IMR-90 (cell line): ENCODE measurements at regions not wholly inside any gene's neighbourhood (a gene's known extent, or its start where the extent isn't known, plus 50 kb on each side); places are given as distances from the start of the nearest gene placed in this dataset.

Experiments
- ATAC-seq: fragments of 200-7000 bp; cut with Tn5 transposase; 2 replicates; pipeline ENCODE4 v1.9.1; 2020; ENCODE audit warnings: low read depth, mild to moderate bottlenecking, moderate library complexity
- BruUV-seq: library from RNA; stranded (reverse); fragments of 400-500 nt; replicated peaks from 2 replicates; lab custom pipeline; 2021; lab: Mats Ljungman, UMichigan
- CTCF ChIA-PET: fragments of 300-600 bp; formaldehyde crosslinking; extraction: SDS; loops from one replicate; lab custom pipeline; 2021; ENCODE audit warnings: antibody characterized with exemption; lab: Yijun Ruan, JAX
- POLR2A ChIA-PET: fragments of 300-600 bp; sonication (Branson Sonifier 250); formaldehyde crosslinking; loops from one replicate; lab custom pipeline; 2022; ENCODE audit warnings: antibody characterized with exemption; ENCODE audit not compliant: unreplicated experiment; lab: Charles Lee
- DNase-seq: peaks from one replicate; pipeline ENCODE4 v3.0.0; 2013
- H2AFZ ChIP-seq: replicated peaks from 2 replicates; pipeline ENCODE3; 2013; ENCODE audit warnings: low read length, mild to moderate bottlenecking; ENCODE audit not compliant: poor library complexity
- H2AK5ac ChIP-seq: 2 replicates; pipeline ENCODE4 v1.6.1; 2013; ENCODE audit warnings: low read depth, low read length, inconsistent platforms
- H2AK9ac ChIP-seq: replicated peaks from 2 replicates; pipeline ENCODE3; 2013; ENCODE audit warnings: mild to moderate bottlenecking, low read depth, low read length, moderate library complexity; ENCODE audit not compliant: poor library complexity
- H2BK120ac ChIP-seq: 2 replicates; pipeline ENCODE4 v1.6.1; 2013; ENCODE audit warnings: low read depth, low read length, inconsistent platforms
- H2BK15ac ChIP-seq: 3 replicates; pipeline ENCODE4 v1.6.1; 2013; ENCODE audit warnings: low read depth, low read length, inconsistent platforms
- H2BK20ac ChIP-seq: 2 replicates; pipeline ENCODE4 v1.6.1; 2013; ENCODE audit warnings: low read depth, mild to moderate bottlenecking, inconsistent platforms, low read length, moderate library complexity
- H2BK5ac ChIP-seq: 2 replicates; pipeline ENCODE4 v1.6.1; 2013; ENCODE audit warnings: mild to moderate bottlenecking, low read depth, low read length, inconsistent platforms; ENCODE audit not compliant: poor library complexity, severe bottlenecking
- H3K14ac ChIP-seq: replicated peaks from 2 replicates; pipeline ENCODE4 v1.6.1; 2013; ENCODE audit warnings: low read depth, low read length, inconsistent platforms
- H3K18ac ChIP-seq: 2 replicates; pipeline ENCODE4 v1.6.1; 2013; ENCODE audit warnings: low read depth, low read length, control low read depth
- H3K23ac ChIP-seq: 2 replicates; pipeline ENCODE4 v1.6.1; 2013; ENCODE audit warnings: low read depth, low read length, inconsistent platforms
- H3K27ac ChIP-seq: 2 replicates; pipeline ENCODE4 v1.5.1; 2013; ENCODE audit warnings: mild to moderate bottlenecking, control low read depth, low read length; ENCODE audit not compliant: insufficient read depth
- H3K27me3 ChIP-seq: 2 replicates; pipeline ENCODE4 v1.6.1; 2013; ENCODE audit warnings: low read length; ENCODE audit not compliant: control insufficient read depth, insufficient read depth
- H3K36me3 ChIP-seq: 2 replicates; pipeline ENCODE4 v1.6.1; 2013; ENCODE audit warnings: low read length, mixed read lengths; ENCODE audit not compliant: control insufficient read depth, insufficient read depth
- H3K4ac ChIP-seq: 2 replicates; pipeline ENCODE4 v1.6.1; 2013; ENCODE audit warnings: low read depth, low read length, inconsistent platforms
- H3K4me1 ChIP-seq: 2 replicates; pipeline ENCODE4 v1.6.1; 2013; ENCODE audit warnings: low read length, mixed read lengths; ENCODE audit not compliant: control insufficient read depth, insufficient read depth
- H3K4me2 ChIP-seq: 2 replicates; pipeline ENCODE4 v1.6.1; 2013; ENCODE audit warnings: low read depth, mild to moderate bottlenecking, control low read depth, low read length, moderate library complexity
- H3K4me3 ChIP-seq: 2 replicates; pipeline ENCODE4 v1.5.1; 2013; ENCODE audit warnings: low read depth, mild to moderate bottlenecking, control low read depth, low read length, moderate library complexity; ENCODE audit not compliant: insufficient read depth
- H3K56ac ChIP-seq: 2 replicates; pipeline ENCODE4 v1.6.1; 2013; ENCODE audit warnings: low read length, inconsistent platforms; ENCODE audit not compliant: insufficient read depth; ENCODE audit errors: extremely low read depth
- H3K79me1 ChIP-seq, 2 experiments: 2 replicates each; pipeline ENCODE4 v1.6.1; 2013; ENCODE audit warnings: low read length in 2 of 2, inconsistent platforms in 1 of 2, low read depth in 1 of 2
- H3K9ac ChIP-seq: 2 replicates; pipeline ENCODE4 v1.6.1; 2013; ENCODE audit warnings: low read depth, low read length, control low read depth
- H3K9me1 ChIP-seq: 2 replicates; pipeline ENCODE4 v1.6.1; 2013; ENCODE audit warnings: low read length, inconsistent platforms; ENCODE audit not compliant: insufficient read depth
- H3K9me3 ChIP-seq: 2 replicates; pipeline ENCODE4 v1.6.1; 2013; ENCODE audit warnings: low read length; ENCODE audit not compliant: control insufficient read depth, insufficient read depth
- H4K20me1 ChIP-seq: 2 replicates; pipeline ENCODE4 v1.6.1; 2013; ENCODE audit warnings: low read length, inconsistent platforms; ENCODE audit not compliant: insufficient read depth
- H4K5ac ChIP-seq: 2 replicates; pipeline ENCODE4 v1.6.1; 2013; ENCODE audit warnings: mild to moderate bottlenecking, low read depth, low read length, control low read depth
- H4K8ac ChIP-seq, 2 experiments: 2 replicates each; pipeline ENCODE4 v1.6.1; 2013; ENCODE audit warnings: low read depth in 2 of 2, low read length in 2 of 2, control low read depth in 1 of 2, inconsistent platforms in 1 of 2
- H4K91ac ChIP-seq: 2 replicates; pipeline ENCODE4 v1.6.1; 2013; ENCODE audit warnings: low read depth, low read length, inconsistent platforms; ENCODE audit not compliant: insufficient read depth
- BHLHE40 ChIP-seq: fragments of 150-350 bp; IDR thresholded peaks from 2 replicates; pipeline ENCODE4 v1.6.1; 2016; ENCODE audit warnings: mild to moderate bottlenecking, low read depth, low read length
- CEBPB ChIP-seq: IDR thresholded peaks from 2 replicates; pipeline ENCODE4 v1.6.1; 2012; ENCODE audit warnings: low read depth, low read length, improper control_type of control experiment
- CHD1 ChIP-seq: IDR thresholded peaks from 2 replicates; pipeline ENCODE4 v1.6.1; 2012; ENCODE audit warnings: low read depth, low read length, improper control_type of control experiment
- FOS ChIP-seq: fragments of 150-350 bp; IDR thresholded peaks from 2 replicates; pipeline ENCODE4 v1.6.1; 2016; ENCODE audit warnings: low read depth, low read length
- MAFK ChIP-seq: IDR thresholded peaks from 2 replicates; pipeline ENCODE4 v1.6.1; 2012; ENCODE audit warnings: low read depth, low read length, improper control_type of control experiment
- MAZ ChIP-seq: IDR thresholded peaks from 2 replicates; pipeline ENCODE4 v1.6.1; 2012; ENCODE audit warnings: low read depth, mild to moderate bottlenecking, low read length, improper control_type of control experiment, moderate library complexity, borderline replicate concordance
- MXI1 ChIP-seq: IDR thresholded peaks from 2 replicates; pipeline ENCODE4 v1.6.1; 2012; ENCODE audit warnings: low read depth, mild to moderate bottlenecking, low read length, moderate library complexity, borderline replicate concordance
- NFE2L2 ChIP-seq: fragments of 150-350 bp; IDR thresholded peaks from 2 replicates; pipeline ENCODE4 v1.6.1; 2016; ENCODE audit warnings: low read depth, mild to moderate bottlenecking, low read length
- POLR2A ChIP-seq: IDR thresholded peaks from 2 replicates; pipeline ENCODE4 v1.6.1; 2012; ENCODE audit warnings: mild to moderate bottlenecking, low read depth, low read length
- RAD21 ChIP-seq: IDR thresholded peaks from 2 replicates; pipeline ENCODE4 v1.6.1; 2012; ENCODE audit warnings: low read length, improper control_type of control experiment
- RCOR1 ChIP-seq: IDR thresholded peaks from 2 replicates; pipeline ENCODE4 v1.6.1; 2012; ENCODE audit warnings: mild to moderate bottlenecking, low read length, improper control_type of control experiment; ENCODE audit not compliant: insufficient replicate concordance
- RFX5 ChIP-seq: IDR thresholded peaks from 2 replicates; pipeline ENCODE4 v1.8.0; 2012; ENCODE audit warnings: low read depth, mild to moderate bottlenecking, low read length, moderate library complexity
- SMC3 ChIP-seq: fragments of 150-350 bp; IDR thresholded peaks from 2 replicates; pipeline ENCODE4 v1.6.1; 2016; ENCODE audit warnings: low read depth, mild to moderate bottlenecking, antibody characterized with exemption, low read length, moderate library complexity
- WGBS, 2 experiments: methylation state at CpG; one replicate each; pipeline versions ENCODE4 v1.1.5 to v1.1.7; 2013; ENCODE audit warnings: missing lambda C conversion rate in 2 of 2; ENCODE audit not compliant: insufficient read length in 1 of 2; ENCODE audit errors: extremely low coverage in 2 of 2; 5-methylcytosine and 5-hydroxymethylcytosine counted together
- dilution Hi-C: fragments of 300-500 bp; cut with HindIII; formaldehyde crosslinking; loops from one replicate; pipeline ENCODE4 v1.14.3; 2018; ENCODE audit warnings: low sequenced_read_pairs; ENCODE audit not compliant: unreplicated experiment
- in situ Hi-C: fragments of 300-500 bp; cut with MboI; formaldehyde crosslinking; loops from 3 replicates; pipeline ENCODE4 v1.14.3; 2019; ENCODE audit warnings: low sequenced_read_pairs, inconsistent platforms, mixed read lengths
- intact Hi-C: fragments of 100-400 bp; cut with micrococcal nuclease; formaldehyde crosslinking; loops from 2 replicates; pipeline ENCODE4 v1.10.0; 2022
- TF ChIP-seq, protein P1 (sequence below): fragments of 150-350 bp; IDR thresholded peaks from 2 replicates; pipeline ENCODE4 v1.6.1; 2017; ENCODE audit warnings: mild to moderate bottlenecking, antibody characterized with exemption, low read length, low read depth
- TF ChIP-seq, protein P2 (sequence below): conservative IDR thresholded peaks from 2 replicates; pipeline ENCODE4 v1.5.1; 2012; ENCODE audit warnings: mild to moderate bottlenecking, low read depth, low read length, improper control_type of control experiment
- TF ChIP-seq, protein P3 (sequence below): fragments of 150-350 bp; IDR thresholded peaks from 2 replicates; pipeline ENCODE4 v1.6.1; 2016; ENCODE audit warnings: low read depth, mild to moderate bottlenecking, low read length, moderate library complexity, borderline replicate concordance

DNA sequence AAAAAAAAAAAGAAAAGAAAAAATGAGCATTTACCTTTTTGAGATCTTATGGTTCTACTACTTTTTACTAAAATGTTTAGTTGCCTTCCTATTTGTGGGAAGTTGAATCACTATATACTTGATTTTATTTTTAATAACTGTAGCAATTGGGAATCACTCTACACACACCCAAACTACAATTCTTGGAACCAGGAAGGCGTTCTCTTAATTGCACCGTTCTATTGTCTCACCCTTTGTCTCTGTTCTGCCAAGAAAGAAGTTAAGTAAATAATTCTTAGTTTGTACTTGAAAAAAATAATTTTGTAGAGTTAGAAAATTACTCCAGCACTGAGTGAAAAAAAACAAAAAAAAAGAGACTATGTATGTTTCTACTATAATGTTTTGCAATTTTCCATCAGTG is 62.7 kb downstream of the ATOH1 start:
- in situ Hi-C loops (no loop called here), intact Hi-C loops (no loop called here), dilution Hi-C loops (no loop called here)
- Histone ChIP-seq H3K27me3 (no peaks in the 10 kb centered on the region), H3K79me1 (no peaks in the 10 kb centered on the region), H2BK15ac (no peak overlapping the region), H3K9me3 (no peaks in the 10 kb centered on the region), H3K56ac (no peak overlapping the region), H3K18ac (no peak overlapping the region), H3K23ac (no peak overlapping the region), H3K4ac (no peak overlapping the region), H4K8ac (no peak overlapping the region), H2BK20ac (no peak overlapping the region), H2AK5ac (no peak overlapping the region), H3K36me3 (no peaks in the 10 kb centered on the region), H3K9ac (no peak overlapping the region), H2BK120ac (no peak overlapping the region), H3K4me3 (no peak overlapping the region), H2BK5ac (no peak overlapping the region), H4K5ac (no peak overlapping the region), H2AFZ (no peak overlapping the region), H3K4me2 (no peak overlapping the region), H3K4me1 (no peaks in the 10 kb centered on the region), H4K91ac (no peak overlapping the region), H3K14ac (no peak overlapping the region), H3K27ac (no peak overlapping the region), H3K9me1 (no peaks in the 10 kb centered on the region), H4K20me1 (no peaks in the 10 kb centered on the region), H2AK9ac (no peak overlapping the region)
- CTCF ChIA-PET, result interaction anchor here (0.7 kb wide), 1 partner anchor 1095 kb away, joined by 4 read pairs; no protein-coding TSS in a partner anchor
- no peak for DNase-seq
- no peak for ATAC-seq
- BruUV-seq, result no TSS peak
- TF ChIP-seq CHD1, result no peak
- no peak for TF ChIP-seq RAD21
- no peak for TF ChIP-seq NFE2L2
- TF ChIP-seq MAFK, result no peak
- TF ChIP-seq, protein P1, sequence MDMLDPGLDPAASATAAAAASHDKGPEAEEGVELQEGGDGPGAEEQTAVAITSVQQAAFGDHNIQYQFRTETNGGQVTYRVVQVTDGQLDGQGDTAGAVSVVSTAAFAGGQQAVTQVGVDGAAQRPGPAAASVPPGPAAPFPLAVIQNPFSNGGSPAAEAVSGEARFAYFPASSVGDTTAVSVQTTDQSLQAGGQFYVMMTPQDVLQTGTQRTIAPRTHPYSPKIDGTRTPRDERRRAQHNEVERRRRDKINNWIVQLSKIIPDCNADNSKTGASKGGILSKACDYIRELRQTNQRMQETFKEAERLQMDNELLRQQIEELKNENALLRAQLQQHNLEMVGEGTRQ, result no peak
- TF ChIP-seq FOS, result no peak
- no peak for TF ChIP-seq MAZ
- TF ChIP-seq RCOR1, result no peak
- no peak for TF ChIP-seq RFX5
- TF ChIP-seq, protein P2, sequence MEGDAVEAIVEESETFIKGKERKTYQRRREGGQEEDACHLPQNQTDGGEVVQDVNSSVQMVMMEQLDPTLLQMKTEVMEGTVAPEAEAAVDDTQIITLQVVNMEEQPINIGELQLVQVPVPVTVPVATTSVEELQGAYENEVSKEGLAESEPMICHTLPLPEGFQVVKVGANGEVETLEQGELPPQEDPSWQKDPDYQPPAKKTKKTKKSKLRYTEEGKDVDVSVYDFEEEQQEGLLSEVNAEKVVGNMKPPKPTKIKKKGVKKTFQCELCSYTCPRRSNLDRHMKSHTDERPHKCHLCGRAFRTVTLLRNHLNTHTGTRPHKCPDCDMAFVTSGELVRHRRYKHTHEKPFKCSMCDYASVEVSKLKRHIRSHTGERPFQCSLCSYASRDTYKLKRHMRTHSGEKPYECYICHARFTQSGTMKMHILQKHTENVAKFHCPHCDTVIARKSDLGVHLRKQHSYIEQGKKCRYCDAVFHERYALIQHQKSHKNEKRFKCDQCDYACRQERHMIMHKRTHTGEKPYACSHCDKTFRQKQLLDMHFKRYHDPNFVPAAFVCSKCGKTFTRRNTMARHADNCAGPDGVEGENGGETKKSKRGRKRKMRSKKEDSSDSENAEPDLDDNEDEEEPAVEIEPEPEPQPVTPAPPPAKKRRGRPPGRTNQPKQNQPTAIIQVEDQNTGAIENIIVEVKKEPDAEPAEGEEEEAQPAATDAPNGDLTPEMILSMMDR, result no peak
- no peak for TF ChIP-seq SMC3
- TF ChIP-seq, protein P3, sequence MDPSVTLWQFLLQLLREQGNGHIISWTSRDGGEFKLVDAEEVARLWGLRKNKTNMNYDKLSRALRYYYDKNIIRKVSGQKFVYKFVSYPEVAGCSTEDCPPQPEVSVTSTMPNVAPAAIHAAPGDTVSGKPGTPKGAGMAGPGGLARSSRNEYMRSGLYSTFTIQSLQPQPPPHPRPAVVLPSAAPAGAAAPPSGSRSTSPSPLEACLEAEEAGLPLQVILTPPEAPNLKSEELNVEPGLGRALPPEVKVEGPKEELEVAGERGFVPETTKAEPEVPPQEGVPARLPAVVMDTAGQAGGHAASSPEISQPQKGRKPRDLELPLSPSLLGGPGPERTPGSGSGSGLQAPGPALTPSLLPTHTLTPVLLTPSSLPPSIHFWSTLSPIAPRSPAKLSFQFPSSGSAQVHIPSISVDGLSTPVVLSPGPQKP, result no peak
- TF ChIP-seq BHLHE40, result no peak
- TF ChIP-seq CEBPB, result no peak
- no peak for TF ChIP-seq POLR2A
- no peak for TF ChIP-seq MXI1
- POLR2A ChIA-PET, result no interaction called here
- WGBS, 2 experiments, result no CpG with 5 or more reads among the region's 2 CpGs
